ENCODE measurements at regions not wholly inside any gene's neighbourhood (a gene's known extent, or its start where the extent isn't known, plus 50 kb on each side); places are given as distances from the start of the nearest gene placed in this dataset.

GRCh38 chr12:24079083-24079482, 129.6 kb upstream of the SOX5 start:
- no peak for DNase-seq
- H2BK120ac ChIP-seq (ENCODE audit: insufficient read depth, low read length, poor library complexity) = no peak overlapping the region
- H3K79me2 ChIP-seq (ENCODE audit: control insufficient read depth, insufficient read depth, low read length, poor library complexity) = no peaks in the 10 kb centered on the region
- H3K27me3 ChIP-seq (ENCODE audit: insufficient read depth, low read length) = no peaks in the 10 kb centered on the region
- H2AK5ac ChIP-seq (ENCODE audit: low read length) = no peak overlapping the region
- H3K4me2 ChIP-seq (ENCODE audit: low read length) = no peak overlapping the region
- H3K4ac ChIP-seq (ENCODE audit: low read depth, low read length) = no peak overlapping the region
- H4K8ac ChIP-seq (ENCODE audit: low read depth, low read length) = no peak overlapping the region
- H3K9me3 ChIP-seq (ENCODE audit: insufficient read depth, low read depth, low read length) = no peaks in the 10 kb centered on the region
- WGBS (ENCODE audit: extremely low coverage, insufficient coverage, insufficient read length) = no CpG with 5 or more reads among the region's 2 CpGs
- no peak overlapping the region for H3K27ac ChIP-seq (ENCODE audit: low read depth, low read length)
- H4K12ac ChIP-seq (ENCODE audit: low read depth, low read length) = no peak overlapping the region
- no peak overlapping the region for H3K23ac ChIP-seq (ENCODE audit: low read length)
- no peak overlapping the region for H2BK5ac ChIP-seq (ENCODE audit: low read depth, low read length, poor library complexity)
- peaks cover 1% of the 10 kb centered on the region for H3K79me1 ChIP-seq (ENCODE audit: low read length)
- no peaks in the 10 kb centered on the region for H3K36me3 ChIP-seq (ENCODE audit: control insufficient read depth in 1 of 2, insufficient read depth in 2 of 2, low read length in 2 of 2)
- H3K18ac ChIP-seq (ENCODE audit: low read length) = no peak overlapping the region
- H3K14ac ChIP-seq (ENCODE audit: low read length) = no peak overlapping the region
- no peak overlapping the region for H3K4me3 ChIP-seq (ENCODE audit: low read depth, low read length)
- H2AFZ ChIP-seq (ENCODE audit: insufficient read depth, low read length, poor library complexity) = no peak overlapping the region
- no peak overlapping the region for H2BK12ac ChIP-seq (ENCODE audit: low read length)
- no peaks in the 10 kb centered on the region for H3K4me1 ChIP-seq (ENCODE audit: control insufficient read depth in 1 of 2, insufficient read depth in 2 of 2, low read length in 2 of 2)
- H3K9ac ChIP-seq (ENCODE audit: low read length) = no peak overlapping the region
- no peak overlapping the region for H4K91ac ChIP-seq (ENCODE audit: low read depth, low read length)

- Histone ChIP-seq H3K14ac (ENCODE audit: low read length) (no peak overlapping the region), H3K4me2 (ENCODE audit: low read length) (peak overlapping the region; percentile 10), H4K91ac (ENCODE audit: low read depth, low read length) (no peak overlapping the region), H2BK5ac (ENCODE audit: low read depth, low read length, poor library complexity) (no peak overlapping the region), H3K4me3 (ENCODE audit: low read depth, low read length) (no peak overlapping the region), H2BK12ac (ENCODE audit: low read length) (no peak overlapping the region), H3K9ac (ENCODE audit: low read length) (no peak overlapping the region), H3K23ac (ENCODE audit: low read length) (no peak overlapping the region), H2AFZ (ENCODE audit: insufficient read depth, low read length, poor library complexity) (no peak overlapping the region), H2AK5ac (ENCODE audit: low read length) (no peak overlapping the region), H3K79me2 (ENCODE audit: control insufficient read depth, insufficient read depth, low read length, poor library complexity) (no peaks in the 10 kb centered on the region), H3K79me1 (ENCODE audit: low read length) (peaks cover 1% of the 10 kb centered on the region), H2BK120ac (ENCODE audit: insufficient read depth, low read length, poor library complexity) (no peak overlapping the region), H3K4ac (ENCODE audit: low read depth, low read length) (no peak overlapping the region), H3K9me3 (ENCODE audit: insufficient read depth, low read depth, low read length) (no peaks in the 10 kb centered on the region), H3K36me3 (ENCODE audit: control insufficient read depth in 1 of 2, insufficient read depth in 2 of 2, low read length in 2 of 2) (no peaks in the 10 kb centered on the region), H3K18ac (ENCODE audit: low read length) (no peak overlapping the region), H4K12ac (ENCODE audit: low read depth, low read length) (no peak overlapping the region), H3K27me3 (ENCODE audit: insufficient read depth, low read length) (no peaks in the 10 kb centered on the region), H3K4me1 (ENCODE audit: control insufficient read depth in 1 of 2, insufficient read depth in 2 of 2, low read length in 2 of 2) (no peaks in the 10 kb centered on the region), H4K8ac (ENCODE audit: low read depth, low read length) (no peak overlapping the region), H3K27ac (ENCODE audit: low read depth, low read length) (no peak overlapping the region)
- WGBS (ENCODE audit: extremely low coverage, insufficient coverage, insufficient read length) = no CpG with 5 or more reads among the region's 1 CpG
- DNase-seq = no peak
Measured at GRCh38 chr12:24078318-24078765, 128.9 kb upstream of the SOX5 start.

- Histone ChIP-seq H2BK5ac (ENCODE audit: low read depth, low read length, poor library complexity) (no peak overlapping the region), H3K4me3 (ENCODE audit: low read depth, low read length) (no peak overlapping the region), H4K8ac (ENCODE audit: low read depth, low read length) (no peak overlapping the region), H3K9ac (ENCODE audit: low read length) (no peak overlapping the region), H3K27me3 (ENCODE audit: insufficient read depth, low read length) (no peaks in the 10 kb centered on the region), H4K91ac (ENCODE audit: low read depth, low read length) (no peak overlapping the region), H3K36me3 (ENCODE audit: control insufficient read depth in 1 of 2, insufficient read depth in 2 of 2, low read length in 2 of 2) (no peaks in the 10 kb centered on the region), H2BK120ac (ENCODE audit: insufficient read depth, low read length, poor library complexity) (no peak overlapping the region), H3K79me2 (ENCODE audit: control insufficient read depth, insufficient read depth, low read length, poor library complexity) (no peaks in the 10 kb centered on the region), H3K14ac (ENCODE audit: low read length) (no peak overlapping the region), H2AK5ac (ENCODE audit: low read length) (no peak overlapping the region), H3K79me1 (ENCODE audit: low read length) (peaks cover 1% of the 10 kb centered on the region), H3K18ac (ENCODE audit: low read length) (no peak overlapping the region), H3K9me3 (ENCODE audit: insufficient read depth, low read depth, low read length) (no peaks in the 10 kb centered on the region), H3K27ac (ENCODE audit: low read depth, low read length) (no peak overlapping the region), H3K4me1 (ENCODE audit: control insufficient read depth in 1 of 2, insufficient read depth in 2 of 2, low read length in 2 of 2) (no peaks in the 10 kb centered on the region), H3K4me2 (ENCODE audit: low read length) (no peak overlapping the region), H4K12ac (ENCODE audit: low read depth, low read length) (no peak overlapping the region), H2BK12ac (ENCODE audit: low read length) (no peak overlapping the region), H2AFZ (ENCODE audit: insufficient read depth, low read length, poor library complexity) (no peak overlapping the region), H3K4ac (ENCODE audit: low read depth, low read length) (no peak overlapping the region), H3K23ac (ENCODE audit: low read length) (no peak overlapping the region)
- no CpG with 5 or more reads among the region's 5 CpGs for WGBS (ENCODE audit: extremely low coverage, insufficient coverage, insufficient read length)
- no peak for DNase-seq
Measured at GRCh38 chr12:24077161-24077560, 127.7 kb upstream of the SOX5 start.

- Histone ChIP-seq H2AFZ (ENCODE audit: insufficient read depth, low read length, poor library complexity) (no peak overlapping the region), H2BK120ac (ENCODE audit: insufficient read depth, low read length, poor library complexity) (no peak overlapping the region), H3K4ac (ENCODE audit: low read depth, low read length) (no peak overlapping the region), H3K14ac (ENCODE audit: low read length) (no peak overlapping the region), H3K18ac (ENCODE audit: low read length) (no peak overlapping the region), H3K27ac (ENCODE audit: low read depth, low read length) (no peak overlapping the region), H3K4me2 (ENCODE audit: low read length) (no peak overlapping the region), H3K9me3 (ENCODE audit: insufficient read depth, low read depth, low read length) (no peaks in the 10 kb centered on the region), H3K23ac (ENCODE audit: low read length) (no peak overlapping the region), H2BK12ac (ENCODE audit: low read length) (no peak overlapping the region), H4K91ac (ENCODE audit: low read depth, low read length) (no peak overlapping the region), H3K4me3 (ENCODE audit: low read depth, low read length) (no peak overlapping the region), H3K27me3 (ENCODE audit: insufficient read depth, low read length) (no peaks in the 10 kb centered on the region), H2AK5ac (ENCODE audit: low read length) (no peak overlapping the region), H3K9ac (ENCODE audit: low read length) (no peak overlapping the region), H2BK5ac (ENCODE audit: low read depth, low read length, poor library complexity) (no peak overlapping the region), H3K79me2 (ENCODE audit: control insufficient read depth, insufficient read depth, low read length, poor library complexity) (no peaks in the 10 kb centered on the region), H3K36me3 (ENCODE audit: control insufficient read depth in 1 of 2, insufficient read depth in 2 of 2, low read length in 2 of 2) (no peaks in the 10 kb centered on the region), H4K12ac (ENCODE audit: low read depth, low read length) (no peak overlapping the region), H4K8ac (ENCODE audit: low read depth, low read length) (no peak overlapping the region), H3K4me1 (ENCODE audit: control insufficient read depth in 1 of 2, insufficient read depth in 2 of 2, low read length in 2 of 2) (no peaks in the 10 kb centered on the region), H3K79me1 (ENCODE audit: low read length) (peaks cover 1% of the 10 kb centered on the region)
- WGBS (ENCODE audit: extremely low coverage, insufficient coverage, insufficient read length) = no CpG with 5 or more reads among the region's 1 CpG
- DNase-seq = no peak
Measured at GRCh38 chr12:24075650-24076049, 126.2 kb upstream of the SOX5 start.

All from trophoblast cell (in vitro differentiated cells and primary cell).